ENCODE measurements at regions not wholly inside any gene's neighbourhood (a gene's known extent, or its start where the extent isn't known, plus 50 kb on each side); places are given as distances from the start of the nearest gene placed in this dataset.

- TF ChIP-seq, protein P1, sequence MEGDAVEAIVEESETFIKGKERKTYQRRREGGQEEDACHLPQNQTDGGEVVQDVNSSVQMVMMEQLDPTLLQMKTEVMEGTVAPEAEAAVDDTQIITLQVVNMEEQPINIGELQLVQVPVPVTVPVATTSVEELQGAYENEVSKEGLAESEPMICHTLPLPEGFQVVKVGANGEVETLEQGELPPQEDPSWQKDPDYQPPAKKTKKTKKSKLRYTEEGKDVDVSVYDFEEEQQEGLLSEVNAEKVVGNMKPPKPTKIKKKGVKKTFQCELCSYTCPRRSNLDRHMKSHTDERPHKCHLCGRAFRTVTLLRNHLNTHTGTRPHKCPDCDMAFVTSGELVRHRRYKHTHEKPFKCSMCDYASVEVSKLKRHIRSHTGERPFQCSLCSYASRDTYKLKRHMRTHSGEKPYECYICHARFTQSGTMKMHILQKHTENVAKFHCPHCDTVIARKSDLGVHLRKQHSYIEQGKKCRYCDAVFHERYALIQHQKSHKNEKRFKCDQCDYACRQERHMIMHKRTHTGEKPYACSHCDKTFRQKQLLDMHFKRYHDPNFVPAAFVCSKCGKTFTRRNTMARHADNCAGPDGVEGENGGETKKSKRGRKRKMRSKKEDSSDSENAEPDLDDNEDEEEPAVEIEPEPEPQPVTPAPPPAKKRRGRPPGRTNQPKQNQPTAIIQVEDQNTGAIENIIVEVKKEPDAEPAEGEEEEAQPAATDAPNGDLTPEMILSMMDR (IDR thresholded peaks at IDR 0.05; ENCODE audit: low read depth, low read length): no peak
- TF ChIP-seq EZH2phosphoT487 (IDR thresholded peaks at IDR 0.05; ENCODE audit: low read depth): no peak
Measured at GRCh38 chr6:41475164-41475563, 71.0 kb upstream of the FOXP4 start.

Measured in OCI-LY3 (cell line).